Thymus (tissue), 11 donors: ENCODE measurements at regions not wholly inside any gene's neighbourhood (a gene's known extent, or its start where the extent isn't known, plus 50 kb on each side); places are given as distances from the start of the nearest gene placed in this dataset.
"Not testable (repeated sequence)": the region's sequence is repeated elsewhere in the genome, so short reads cannot be mapped to it uniquely, and the experiment has no call there.

Experiments
- DNase-seq, 9 donors: peaks; one replicate each; pipeline ENCODE4 v3.0.0-alpha.2; 2013; ENCODE audit warnings: low spot score in 9 of 9, low read depth in 6 of 9, missing footprints in 1 of 9
- H3K27ac ChIP-seq, 2 donors: one replicate each; pipeline ENCODE4 v1.5.1; 2013; ENCODE audit warnings: control low read depth in 1 of 2, low read depth in 1 of 2, low read length in 1 of 2, mild to moderate bottlenecking in 1 of 2, moderate library complexity in 1 of 2
- H3K27me3 ChIP-seq, 2 donors: one replicate each; pipeline ENCODE4 v1.5.1; 2013; ENCODE audit warnings: low read length in 1 of 2; ENCODE audit not compliant: control insufficient read depth in 2 of 2, insufficient read depth in 1 of 2
- H3K36me3 ChIP-seq, 2 donors: one replicate each; pipeline ENCODE4 v1.5.1; 2013; ENCODE audit warnings: low read length in 1 of 2, mild to moderate bottlenecking in 1 of 2, moderate library complexity in 1 of 2; ENCODE audit not compliant: control insufficient read depth in 2 of 2, insufficient read depth in 2 of 2
- H3K4me1 ChIP-seq, 2 donors: one replicate each; pipeline ENCODE4 v1.5.1; 2013; ENCODE audit warnings: low read length in 2 of 2; ENCODE audit not compliant: control insufficient read depth in 2 of 2, insufficient read depth in 2 of 2
- H3K4me3 ChIP-seq, 2 donors: one replicate each; pipeline ENCODE4 v1.5.1; 2013; ENCODE audit warnings: low read length in 2 of 2, control low read depth in 1 of 2, mild to moderate bottlenecking in 1 of 2
- H3K9me3 ChIP-seq, 2 donors: one replicate each; pipeline ENCODE4 v1.5.1; 2013; ENCODE audit warnings: low read length in 1 of 2, mild to moderate bottlenecking in 1 of 2; ENCODE audit not compliant: control insufficient read depth in 2 of 2, insufficient read depth in 1 of 2
- WGBS: extraction: QIAGEN DNeasy Blood & Tissue Kit; methylation state at CpG from one replicate; pipeline ENCODE4 v1.1.7; 2013; 5-methylcytosine and 5-hydroxymethylcytosine counted together
- donor health status: healthy.

- H3K27me3 ChIP-seq = no peaks in the 10 kb centered on the region
- peaks cover 0 to 14% of the 10 kb centered on the region in 2 donors for H3K9me3 ChIP-seq
- peak overlapping the region in 1 of 2 donors; percentile 70 for H3K27ac ChIP-seq
- peak in 1 of 9 donors; percentile 52 for DNase-seq
- H3K4me3 ChIP-seq = no peak overlapping the region
- peaks cover 24 to 43% of the 10 kb centered on the region in 2 donors for H3K4me1 ChIP-seq
- WGBS = 57% methylated on average over 2 of the region's 2 CpGs
- H3K36me3 ChIP-seq = peaks cover 0 to 2% of the 10 kb centered on the region in 2 donors
Observed at GRCh38 chr2:39923455-39923854, 144.4 kb upstream of the THUMPD2 start.

- Histone ChIP-seq H3K4me1 (peaks cover 25 to 43% of the 10 kb centered on the region in 2 donors), H3K4me3 (no peak overlapping the region), H3K36me3 (no peaks in the 10 kb centered on the region), H3K27me3 (no peaks in the 10 kb centered on the region), H3K9me3 (peaks cover 0 to 14% of the 10 kb centered on the region in 2 donors), H3K27ac (peak overlapping the region in 1 of 2 donors; percentile 70)
- WGBS = 99% methylated on average over 5 of the region's 5 CpGs
- peak in 1 of 9 donors; percentile 15 for DNase-seq
Observed at GRCh38 chr2:39922679-39923405, 143.8 kb upstream of the THUMPD2 start.

- Histone ChIP-seq H3K27me3 (no peaks in the 10 kb centered on the region), H3K9me3 (peaks cover 0 to 14% of the 10 kb centered on the region in 2 donors), H3K4me3 (peak overlapping the region in 1 of 2 donors; percentile 14), H3K36me3 (no peaks in the 10 kb centered on the region), H3K4me1 (peaks cover 25 to 46% of the 10 kb centered on the region in 2 donors), H3K27ac (peak overlapping the region; percentile 61 to 97)
- 3% methylated on average over 5 of the region's 5 CpGs for WGBS
- DNase-seq = peak; percentile 85 to 97 (median 89)
Observed at GRCh38 chr2:39920307-39920801, 141.3 kb upstream of the THUMPD2 start.

DNA sequence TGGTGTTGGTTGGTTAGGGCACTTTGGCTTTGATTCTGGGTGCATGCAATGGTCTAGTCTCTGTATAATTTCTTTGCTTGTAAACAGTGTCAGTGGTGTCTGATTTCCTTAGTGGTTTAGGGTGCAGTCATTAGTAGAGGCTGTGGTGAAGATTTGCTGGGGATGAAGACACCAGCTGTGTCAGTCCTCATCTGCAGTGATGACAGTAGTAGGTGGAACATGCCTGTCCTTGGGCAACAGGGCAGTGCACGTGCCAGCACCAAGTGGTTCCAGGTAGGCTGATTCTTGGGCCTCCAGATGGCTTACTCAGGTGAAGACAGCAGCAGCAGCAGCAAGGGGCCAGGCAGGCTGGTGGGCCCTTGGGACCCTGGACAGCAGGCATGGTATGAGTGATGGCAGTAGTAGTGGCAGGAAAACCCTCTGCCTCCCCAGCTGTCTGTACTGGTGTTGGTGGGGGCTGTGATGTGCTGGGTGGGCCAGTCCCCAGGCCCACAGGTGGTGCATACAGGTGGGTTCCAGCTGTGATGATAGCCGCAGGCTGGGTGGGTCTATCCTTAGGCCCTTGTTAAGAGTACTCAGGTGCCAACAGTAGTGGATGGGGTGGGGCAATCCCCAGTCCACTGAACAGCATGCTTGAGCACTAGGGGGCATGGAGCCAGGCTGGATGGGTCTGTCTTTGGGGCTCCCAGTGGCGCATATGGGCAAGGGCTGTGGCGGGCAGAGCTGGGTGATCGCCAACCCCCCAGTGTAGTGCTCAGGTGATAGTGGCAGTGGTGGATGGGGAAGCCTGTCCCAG is 140.7 kb upstream of the THUMPD2 start:
- DNase-seq = peak in 7 of 9 donors; percentile 58 to 83 (median 69)
- Histone ChIP-seq H3K4me1 (peaks cover 23 to 44% of the 10 kb centered on the region in 2 donors), H3K4me3 (no peak overlapping the region), H3K9me3 (peaks cover 0 to 14% of the 10 kb centered on the region in 2 donors), H3K27ac (peak overlapping the region; percentile 61 to 97), H3K27me3 (no peaks in the 10 kb centered on the region), H3K36me3 (no peaks in the 10 kb centered on the region)
- 28% methylated on average over 5 of the region's 5 CpGs for WGBS

GRCh38 chr2:39918886-39919285 is 139.8 kb upstream of the THUMPD2 start:
- peak in 1 of 9 donors; percentile 33 for DNase-seq
- peak overlapping the region in 1 of 2 donors; percentile 97 for H3K27ac ChIP-seq
- no peaks in the 10 kb centered on the region for H3K27me3 ChIP-seq
- no peak overlapping the region for H3K4me3 ChIP-seq
- peaks cover 0 to 14% of the 10 kb centered on the region in 2 donors for H3K9me3 ChIP-seq
- H3K36me3 ChIP-seq = no peaks in the 10 kb centered on the region
- H3K4me1 ChIP-seq = peaks cover 22 to 42% of the 10 kb centered on the region in 2 donors

GRCh38 chr2:39917371-39917770 is 138.3 kb upstream of the THUMPD2 start:
- Histone ChIP-seq H3K27ac (peak overlapping the region in 1 of 2 donors; percentile 10), H3K9me3 (peaks cover 0 to 14% of the 10 kb centered on the region in 2 donors), H3K4me1 (peaks cover 21 to 41% of the 10 kb centered on the region in 2 donors)
- 98% methylated on average over 1 of the region's 1 CpG for WGBS
- not testable (repeated sequence) for H3K36me3 ChIP-seq, H3K4me3 ChIP-seq, H3K27me3 ChIP-seq
- peak in 1 of 9 donors; percentile 23 for DNase-seq

DNA sequence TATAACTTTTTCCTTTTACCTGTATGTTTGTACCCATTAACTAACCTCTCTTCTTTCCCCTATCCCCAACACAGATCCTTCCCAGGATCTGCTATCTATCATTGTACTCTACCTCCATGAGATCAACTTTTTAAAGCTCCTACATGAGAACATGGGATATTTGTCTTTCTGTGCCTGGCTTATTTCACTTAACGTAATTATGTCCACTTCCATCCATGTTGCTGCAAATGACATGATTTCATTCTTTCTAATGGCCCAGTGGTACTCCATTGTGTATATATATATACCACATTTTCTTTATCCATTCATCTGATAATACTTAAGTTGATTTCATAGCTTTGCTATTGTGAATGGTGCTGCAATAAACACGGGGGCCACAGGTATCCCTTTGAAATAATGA is 135.9 kb upstream of the THUMPD2 start:
- DNase-seq = no peak
- 98% methylated on average over 2 of the region's 2 CpGs for WGBS
- Histone ChIP-seq H3K4me3 (no peak overlapping the region), H3K27ac (no peak overlapping the region), H3K4me1 (peaks cover 15 to 26% of the 10 kb centered on the region in 2 donors), H3K27me3 (no peaks in the 10 kb centered on the region), H3K9me3 (peaks cover 0 to 4% of the 10 kb centered on the region in 2 donors), H3K36me3 (no peaks in the 10 kb centered on the region)

DNA sequence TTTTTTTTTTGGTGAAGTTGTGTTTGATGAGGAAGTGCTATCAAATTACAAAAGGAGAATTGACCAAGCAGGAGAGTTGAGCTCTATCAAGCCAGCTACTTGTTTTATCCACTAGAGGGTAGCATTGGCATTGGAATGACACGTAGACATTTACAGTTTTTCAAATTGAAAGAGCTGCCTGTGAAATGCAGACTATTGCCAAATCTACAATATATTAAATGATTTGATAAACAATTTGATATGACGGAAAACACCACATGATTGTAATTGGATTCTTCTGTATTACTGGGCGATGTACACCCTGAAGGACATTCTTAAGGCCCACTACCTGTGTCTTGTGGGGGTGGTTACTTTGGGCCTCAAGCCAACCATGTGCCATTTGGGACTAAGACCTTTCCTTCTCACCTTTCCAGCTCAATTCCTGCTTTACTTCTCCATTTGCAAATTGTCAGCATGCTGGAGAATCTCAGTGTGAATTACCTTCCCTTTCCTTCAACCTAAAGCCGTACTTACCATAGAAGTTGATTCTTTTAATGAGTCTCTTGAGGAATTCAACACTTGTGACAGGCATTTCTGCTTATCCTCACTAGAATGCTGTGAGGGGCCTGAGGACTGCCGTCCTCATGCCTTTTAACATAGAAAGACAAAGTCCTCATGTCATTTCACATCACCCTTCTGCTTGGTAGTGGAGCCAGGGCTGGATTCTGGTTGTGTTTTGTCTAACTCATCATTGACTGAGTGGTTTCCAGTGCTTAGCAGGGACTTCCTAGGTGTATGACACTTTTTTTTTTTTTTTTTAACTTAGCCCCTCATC is 134.8 kb upstream of the THUMPD2 start:
- peak in 8 of 9 donors; percentile 42 to 90 (median 66) for DNase-seq
- no peaks in the 10 kb centered on the region for H3K27me3 ChIP-seq
- 58% methylated on average over 5 of the region's 5 CpGs for WGBS
- H3K27ac ChIP-seq = peak overlapping the region in 1 of 2 donors; percentile 55
- H3K4me1 ChIP-seq = peaks cover 10 to 18% of the 10 kb centered on the region in 2 donors
- H3K36me3 ChIP-seq = no peaks in the 10 kb centered on the region
- H3K4me3 ChIP-seq = no peak overlapping the region
- H3K9me3 ChIP-seq = no peaks in the 10 kb centered on the region
